ENCODE measurements at regions not wholly inside any gene's neighbourhood (a gene's known extent, or its start where the extent isn't known, plus 50 kb on each side); places are given as distances from the start of the nearest gene placed in this dataset.

DNA sequence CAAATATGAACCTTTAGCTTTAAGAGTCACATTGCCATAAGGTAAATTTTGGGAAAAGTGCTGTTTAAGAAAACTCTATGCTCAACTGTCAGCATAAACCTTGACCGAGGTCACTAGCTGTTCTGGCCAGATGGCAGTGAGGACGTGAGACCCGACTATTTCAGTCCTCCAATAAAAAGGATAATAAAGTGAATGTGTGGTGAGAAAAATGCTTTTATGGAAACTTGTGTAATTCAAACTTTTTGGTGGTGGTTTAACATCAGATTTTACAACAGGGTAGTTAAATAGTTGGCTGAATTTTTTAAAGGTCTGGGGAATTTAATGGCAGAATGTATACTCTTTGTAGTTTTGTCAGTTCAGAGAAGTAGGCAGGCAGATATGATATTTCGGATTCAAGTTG, 391.1 kb downstream of the PMP22 start:
- Histone ChIP-seq H3K27me3 (ENCODE audit: control insufficient read depth, insufficient read depth, low read length) (no peaks in the 10 kb centered on the region), H3K4me3 (ENCODE audit: low read length) (no peak overlapping the region), H3K4me1 (ENCODE audit: control insufficient read depth, insufficient read depth, low read length) (no peaks in the 10 kb centered on the region), H3K27ac (ENCODE audit: low read length) (no peak overlapping the region), H3K36me3 (ENCODE audit: control insufficient read depth, insufficient read depth, low read length) (no peaks in the 10 kb centered on the region), H3K9me3 (ENCODE audit: control insufficient read depth, insufficient read depth, low read length) (no peaks in the 10 kb centered on the region)
- no CpG with 5 or more reads among the region's 4 CpGs for WGBS (ENCODE audit: insufficient coverage, insufficient read length)
- no peak for DNase-seq (ENCODE audit: low read depth, low spot score)

DNA sequence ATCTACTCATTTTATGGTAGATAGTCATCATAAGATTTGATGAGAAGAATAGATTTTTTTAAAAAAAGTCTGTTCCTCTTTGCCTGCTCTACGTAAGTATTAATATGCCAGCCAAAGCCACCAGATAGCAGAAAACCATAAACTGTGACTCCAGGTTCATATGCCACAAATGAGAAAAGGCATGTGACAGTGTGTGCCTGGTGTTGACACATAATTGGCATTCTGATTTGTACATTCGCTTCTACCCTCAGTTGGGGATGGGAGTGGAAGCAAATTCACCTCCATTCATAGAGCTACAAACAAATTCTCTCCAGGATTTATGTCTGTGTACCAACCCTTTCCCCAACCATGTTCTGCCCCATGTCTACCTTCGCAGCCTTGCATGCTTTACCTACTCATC, 391.6 kb downstream of the PMP22 start:
- H3K4me1 ChIP-seq (ENCODE audit: control insufficient read depth, insufficient read depth, low read length) = no peaks in the 10 kb centered on the region
- H3K4me3 ChIP-seq (ENCODE audit: low read length) = no peak overlapping the region
- no peak overlapping the region for H3K27ac ChIP-seq (ENCODE audit: low read length)
- no peak for DNase-seq (ENCODE audit: low read depth, low spot score)
- no peaks in the 10 kb centered on the region for H3K36me3 ChIP-seq (ENCODE audit: control insufficient read depth, insufficient read depth, low read length)
- no CpG with 5 or more reads among the region's 3 CpGs for WGBS (ENCODE audit: insufficient coverage, insufficient read length)
- no peaks in the 10 kb centered on the region for H3K27me3 ChIP-seq (ENCODE audit: control insufficient read depth, insufficient read depth, low read length)
- no peaks in the 10 kb centered on the region for H3K9me3 ChIP-seq (ENCODE audit: control insufficient read depth, insufficient read depth, low read length)

DNA sequence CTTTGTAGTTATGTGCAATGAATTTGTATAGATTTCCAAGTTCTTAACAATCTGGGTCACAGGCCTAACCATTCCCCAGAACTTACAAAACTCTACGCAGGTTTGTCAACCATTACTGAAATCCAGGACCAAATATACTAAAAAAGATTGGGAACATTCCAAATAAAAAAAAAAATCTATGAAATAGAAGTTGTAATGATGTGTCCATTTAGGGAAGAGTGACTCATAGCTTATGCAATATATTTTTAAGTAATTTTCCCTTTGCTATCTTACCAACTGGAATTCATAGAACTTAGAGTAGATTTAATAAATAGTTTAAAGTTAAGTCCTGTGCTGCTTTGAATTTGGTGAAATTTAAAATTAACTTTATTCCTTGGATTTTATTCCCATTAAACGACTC, 393.2 kb downstream of the PMP22 start:
- DNase-seq (ENCODE audit: low read depth, low spot score) = no peak
- WGBS (ENCODE audit: insufficient coverage, insufficient read length) = no CpG with 5 or more reads among the region's 2 CpGs

GRCh38 chr17:14866266-14866665, 398.9 kb downstream of the PMP22 start:
- WGBS (ENCODE audit: insufficient coverage, insufficient read length) = no CpG with 5 or more reads among the region's 7 CpGs
- H3K9me3 ChIP-seq (ENCODE audit: control insufficient read depth, insufficient read depth, low read length) = no peaks in the 10 kb centered on the region
- DNase-seq (ENCODE audit: low read depth, low spot score) = no peak

More for the DNA sequence above, 393.2 kb downstream of the PMP22 start:
- H3K9me3 ChIP-seq (ENCODE audit: control insufficient read depth, insufficient read depth, low read length) = no peaks in the 10 kb centered on the region
- no peaks in the 10 kb centered on the region for H3K36me3 ChIP-seq (ENCODE audit: control insufficient read depth, insufficient read depth, low read length)
- no peaks in the 10 kb centered on the region for H3K4me1 ChIP-seq (ENCODE audit: control insufficient read depth, insufficient read depth, low read length)
- H3K27me3 ChIP-seq (ENCODE audit: control insufficient read depth, insufficient read depth, low read length) = no peaks in the 10 kb centered on the region
- H3K27ac ChIP-seq (ENCODE audit: low read length) = no peak overlapping the region
- H3K4me3 ChIP-seq (ENCODE audit: low read length) = no peak overlapping the region

DNA sequence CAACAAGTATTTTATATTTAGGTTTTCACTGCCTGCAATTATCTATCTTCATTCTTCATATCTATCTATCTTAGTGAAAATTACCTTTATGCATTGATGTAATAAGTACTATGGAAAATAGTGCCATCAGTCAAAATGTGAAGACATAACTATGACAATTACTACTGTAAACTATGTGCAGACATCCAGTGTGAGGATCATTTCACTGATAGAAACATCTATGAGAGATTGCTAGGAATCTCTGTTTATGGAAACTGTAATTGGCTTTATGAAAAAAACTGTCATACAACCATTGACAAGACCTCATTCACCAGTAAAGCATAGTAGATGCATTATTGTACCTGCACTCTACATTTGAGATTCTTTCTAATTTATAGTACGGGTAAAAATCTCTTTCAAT, 401.0 kb downstream of the PMP22 start:
- no CpG with 5 or more reads among the region's 1 CpG for WGBS (ENCODE audit: insufficient coverage, insufficient read length)
- H3K9me3 ChIP-seq (ENCODE audit: control insufficient read depth, insufficient read depth, low read length) = no peaks in the 10 kb centered on the region
- no peaks in the 10 kb centered on the region for H3K4me1 ChIP-seq (ENCODE audit: control insufficient read depth, insufficient read depth, low read length)
- no peak overlapping the region for H3K4me3 ChIP-seq (ENCODE audit: low read length)
- no peak for DNase-seq (ENCODE audit: low read depth, low spot score)
- H3K36me3 ChIP-seq (ENCODE audit: control insufficient read depth, insufficient read depth, low read length) = no peaks in the 10 kb centered on the region
- H3K27me3 ChIP-seq (ENCODE audit: control insufficient read depth, insufficient read depth, low read length) = no peaks in the 10 kb centered on the region
- H3K27ac ChIP-seq (ENCODE audit: low read length) = no peak overlapping the region

More at GRCh38 chr17:14866266-14866665, 398.9 kb downstream of the PMP22 start:
- H3K36me3 ChIP-seq (ENCODE audit: control insufficient read depth, insufficient read depth, low read length) = no peaks in the 10 kb centered on the region
- no peak overlapping the region for H3K27ac ChIP-seq (ENCODE audit: low read length)
- no peak overlapping the region for H3K4me3 ChIP-seq (ENCODE audit: low read length)
- no peaks in the 10 kb centered on the region for H3K4me1 ChIP-seq (ENCODE audit: control insufficient read depth, insufficient read depth, low read length)
- no peaks in the 10 kb centered on the region for H3K27me3 ChIP-seq (ENCODE audit: control insufficient read depth, insufficient read depth, low read length)

- no CpG with 5 or more reads among the region's 3 CpGs for WGBS (ENCODE audit: insufficient coverage, insufficient read length)
- no peak for DNase-seq (ENCODE audit: low read depth, low spot score)
Measured at GRCh38 chr17:14859542-14859941, 405.6 kb downstream of the PMP22 start.

DNA sequence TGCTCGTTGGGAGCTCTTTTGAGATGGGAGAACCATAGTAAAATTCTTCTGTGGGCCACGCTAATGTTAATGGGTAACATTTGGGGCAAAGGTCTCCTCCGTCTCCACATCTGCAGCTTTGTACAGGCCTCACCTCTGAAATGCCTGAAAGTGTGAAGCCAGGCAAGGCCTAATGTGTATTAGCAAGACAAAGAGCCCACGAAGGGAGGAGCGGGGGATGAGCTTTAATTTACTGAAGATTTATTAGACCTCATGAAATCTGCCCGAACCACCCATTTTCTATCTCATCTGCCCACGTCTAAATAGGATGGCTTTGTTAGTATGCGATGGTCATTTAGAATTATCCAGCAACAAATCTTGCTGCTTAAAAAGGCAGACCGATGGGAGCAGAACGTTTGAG, 408.9 kb downstream of the PMP22 start:
- H3K4me1 ChIP-seq (ENCODE audit: control insufficient read depth, insufficient read depth, low read length) = no peaks in the 10 kb centered on the region
- no peak overlapping the region for H3K4me3 ChIP-seq (ENCODE audit: low read length)
- no peaks in the 10 kb centered on the region for H3K27me3 ChIP-seq (ENCODE audit: control insufficient read depth, insufficient read depth, low read length)
- DNase-seq (ENCODE audit: low read depth, low spot score) = no peak
- no peaks in the 10 kb centered on the region for H3K9me3 ChIP-seq (ENCODE audit: control insufficient read depth, insufficient read depth, low read length)
- no peak overlapping the region for H3K27ac ChIP-seq (ENCODE audit: low read length)
- WGBS (ENCODE audit: insufficient coverage, insufficient read length) = no CpG with 5 or more reads among the region's 10 CpGs
- H3K36me3 ChIP-seq (ENCODE audit: control insufficient read depth, insufficient read depth, low read length) = no peaks in the 10 kb centered on the region

More at GRCh38 chr17:14859542-14859941, 405.6 kb downstream of the PMP22 start:
- Histone ChIP-seq H3K27me3 (ENCODE audit: control insufficient read depth, insufficient read depth, low read length) (no peaks in the 10 kb centered on the region), H3K4me3 (ENCODE audit: low read length) (no peak overlapping the region), H3K9me3 (ENCODE audit: control insufficient read depth, insufficient read depth, low read length) (no peaks in the 10 kb centered on the region), H3K36me3 (ENCODE audit: control insufficient read depth, insufficient read depth, low read length) (no peaks in the 10 kb centered on the region), H3K27ac (ENCODE audit: low read length) (no peak overlapping the region), H3K4me1 (ENCODE audit: control insufficient read depth, insufficient read depth, low read length) (no peaks in the 10 kb centered on the region)

- Histone ChIP-seq H3K9me3 (ENCODE audit: control insufficient read depth, insufficient read depth, low read length) (no peaks in the 10 kb centered on the region), H3K27ac (ENCODE audit: low read length) (no peak overlapping the region), H3K4me3 (ENCODE audit: low read length) (no peak overlapping the region), H3K27me3 (ENCODE audit: control insufficient read depth, insufficient read depth, low read length) (no peaks in the 10 kb centered on the region), H3K36me3 (ENCODE audit: control insufficient read depth, insufficient read depth, low read length) (no peaks in the 10 kb centered on the region), H3K4me1 (ENCODE audit: control insufficient read depth, insufficient read depth, low read length) (no peaks in the 10 kb centered on the region)
- WGBS (ENCODE audit: insufficient coverage, insufficient read length) = no CpG with 5 or more reads among the region's 4 CpGs
- DNase-seq (ENCODE audit: low read depth, low spot score) = no peak
Measured at GRCh38 chr17:14854691-14855090, 410.4 kb downstream of the PMP22 start.

DNA sequence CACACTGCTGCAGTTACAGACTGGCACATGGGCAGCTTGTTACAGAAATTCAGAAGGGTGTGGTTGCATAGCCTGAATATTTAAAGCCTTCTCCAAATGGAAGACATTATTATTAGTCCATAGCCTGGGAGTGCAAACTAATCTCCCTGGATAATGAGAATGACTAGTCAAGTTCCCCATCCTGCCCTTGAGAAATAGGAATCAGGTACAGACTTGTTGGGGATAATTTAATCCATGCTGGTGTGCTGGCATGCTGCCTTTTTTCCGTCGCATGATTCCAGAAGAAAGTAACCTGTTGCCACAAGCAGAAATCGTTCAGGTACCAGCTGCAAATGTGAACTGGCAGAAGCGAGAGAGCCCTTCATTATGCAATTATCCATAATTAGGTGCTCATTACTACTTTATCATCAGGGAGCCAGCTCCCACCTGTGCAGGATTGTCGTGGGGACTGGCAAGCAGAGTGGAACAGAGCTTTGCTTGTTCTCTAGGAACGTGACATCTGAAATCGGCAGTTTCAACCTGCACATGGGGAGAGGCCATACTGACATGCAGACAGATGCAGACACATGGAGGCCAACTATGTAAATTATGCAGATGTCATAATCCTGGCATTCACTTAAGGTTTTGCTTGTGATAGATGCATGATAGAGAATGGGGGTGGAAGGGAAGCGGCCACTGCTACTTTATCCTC, 419.4 kb downstream of the PMP22 start:
- Histone ChIP-seq H3K9me3 (ENCODE audit: control insufficient read depth, insufficient read depth, low read length) (no peaks in the 10 kb centered on the region), H3K36me3 (ENCODE audit: control insufficient read depth, insufficient read depth, low read length) (no peaks in the 10 kb centered on the region), H3K4me3 (ENCODE audit: low read length) (no peak overlapping the region), H3K4me1 (ENCODE audit: control insufficient read depth, insufficient read depth, low read length) (no peaks in the 10 kb centered on the region), H3K27ac (ENCODE audit: low read length) (no peak overlapping the region), H3K27me3 (ENCODE audit: control insufficient read depth, insufficient read depth, low read length) (no peaks in the 10 kb centered on the region)
- DNase-seq (ENCODE audit: low read depth, low spot score) = no peak
- WGBS (ENCODE audit: insufficient coverage, insufficient read length) = no CpG with 5 or more reads among the region's 8 CpGs

DNA sequence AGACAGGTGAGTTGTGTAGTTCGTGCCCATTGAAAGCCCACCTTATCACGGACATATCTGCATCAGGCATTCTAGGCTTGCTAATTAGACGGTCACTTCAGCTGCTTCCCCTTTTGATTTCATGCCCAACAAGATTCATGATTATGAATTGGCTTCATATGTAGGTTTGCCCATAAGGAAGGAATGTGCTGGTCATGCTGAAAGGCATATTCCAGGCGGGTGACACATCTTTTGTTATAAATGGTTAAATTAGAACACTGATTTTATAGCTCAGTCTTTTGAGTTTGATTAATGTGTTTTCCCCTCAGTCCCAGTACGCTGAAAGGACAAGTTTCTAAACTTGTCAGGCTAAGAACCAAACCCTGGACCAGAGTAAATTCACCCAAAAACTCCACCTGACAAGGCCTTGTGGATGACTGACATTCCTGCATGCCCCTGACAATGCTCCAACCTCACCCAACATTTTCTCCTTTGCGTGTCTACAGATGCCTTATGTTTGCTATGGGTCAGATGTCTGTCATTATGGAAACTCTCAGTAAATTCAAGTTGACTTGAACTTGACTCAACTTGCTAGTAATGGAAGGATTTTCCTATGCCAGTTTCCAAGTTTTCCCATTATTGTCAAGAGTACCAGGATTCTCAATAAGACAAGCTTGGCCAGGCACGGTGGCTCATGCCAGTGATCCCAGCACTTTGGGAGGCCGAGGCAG, 421.9 kb downstream of the PMP22 start:
- WGBS (ENCODE audit: insufficient coverage, insufficient read length) = no CpG with 5 or more reads among the region's 8 CpGs
- Histone ChIP-seq H3K4me3 (ENCODE audit: low read length) (no peak overlapping the region), H3K4me1 (ENCODE audit: control insufficient read depth, insufficient read depth, low read length) (no peaks in the 10 kb centered on the region), H3K9me3 (ENCODE audit: control insufficient read depth, insufficient read depth, low read length) (no peaks in the 10 kb centered on the region), H3K36me3 (ENCODE audit: control insufficient read depth, insufficient read depth, low read length) (no peaks in the 10 kb centered on the region), H3K27me3 (ENCODE audit: control insufficient read depth, insufficient read depth, low read length) (no peaks in the 10 kb centered on the region), H3K27ac (ENCODE audit: low read length) (no peak overlapping the region)
- DNase-seq (ENCODE audit: low read depth, low spot score) = no peak

Measured in iPS DF 6.9 (cell line).